ENCODE measurements at regions not wholly inside any gene's neighbourhood (a gene's known extent, or its start where the extent isn't known, plus 50 kb on each side); places are given as distances from the start of the nearest gene placed in this dataset.

- DNase-seq (ENCODE audit: low read depth in 2 of 2): no peak
These were observed 152.6 kb upstream of the PMFBP1 start for GRCh38 chr16:72324578-72324977.

GRCh38 chr16:72317446-72317845, 145.5 kb upstream of the PMFBP1 start:
- DNase-seq (ENCODE audit: low read depth in 2 of 2): no peak

- no peak for DNase-seq (ENCODE audit: low read depth in 2 of 2)
These were observed 141.9 kb upstream of the PMFBP1 start for GRCh38 chr16:72313903-72314302.

- no peak for DNase-seq (ENCODE audit: low read depth in 2 of 2)
These were observed 140.9 kb upstream of the PMFBP1 start for GRCh38 chr16:72312828-72313227.

GRCh38 chr16:72311426-72311825, 139.5 kb upstream of the PMFBP1 start:
- DNase-seq (ENCODE audit: low read depth in 2 of 2): no peak

GRCh38 chr16:72309001-72309400, 137.0 kb upstream of the PMFBP1 start:
- DNase-seq (ENCODE audit: low read depth in 2 of 2): no peak

GRCh38 chr16:72308396-72308795, 136.4 kb upstream of the PMFBP1 start:
- no peak for DNase-seq (ENCODE audit: low read depth in 2 of 2)

- no peak for DNase-seq (ENCODE audit: low read depth in 2 of 2)
These were observed 130.4 kb upstream of the PMFBP1 start for GRCh38 chr16:72302332-72302731.

GRCh38 chr16:72301523-72302236, 129.7 kb upstream of the PMFBP1 start:
- no peak for DNase-seq (ENCODE audit: low read depth in 2 of 2)

- DNase-seq (ENCODE audit: low read depth in 2 of 2): no peak
These were observed 128.9 kb upstream of the PMFBP1 start for GRCh38 chr16:72300892-72301291.

- no peak for DNase-seq (ENCODE audit: low read depth in 2 of 2)
These were observed 127.8 kb upstream of the PMFBP1 start for GRCh38 chr16:72299684-72300243.

- no peak for DNase-seq (ENCODE audit: low read depth in 2 of 2)
These were observed 127.0 kb upstream of the PMFBP1 start for GRCh38 chr16:72298961-72299360.

- DNase-seq (ENCODE audit: low read depth in 2 of 2): no peak
These were observed 124.0 kb upstream of the PMFBP1 start for GRCh38 chr16:72295914-72296313.

- no peak for DNase-seq (ENCODE audit: low read depth in 2 of 2)
These were observed 119.6 kb upstream of the PMFBP1 start for GRCh38 chr16:72291531-72291981.

- no peak for DNase-seq (ENCODE audit: low read depth in 2 of 2)
These were observed 119.2 kb upstream of the PMFBP1 start for GRCh38 chr16:72291121-72291520.

GRCh38 chr16:72287649-72288048, 115.7 kb upstream of the PMFBP1 start:
- DNase-seq (ENCODE audit: low read depth in 2 of 2): no peak

- no peak for DNase-seq (ENCODE audit: low read depth in 2 of 2)
These were observed 115.1 kb upstream of the PMFBP1 start for GRCh38 chr16:72286936-72287620.

GRCh38 chr16:72285728-72286127, 113.8 kb upstream of the PMFBP1 start:
- DNase-seq (ENCODE audit: low read depth in 2 of 2): no peak

- no peak for DNase-seq (ENCODE audit: low read depth in 2 of 2)
These were observed 113.4 kb upstream of the PMFBP1 start for GRCh38 chr16:72285324-72285723.

GRCh38 chr16:72284042-72284789, 112.3 kb upstream of the PMFBP1 start:
- no peak for DNase-seq (ENCODE audit: low read depth in 2 of 2)

- DNase-seq (ENCODE audit: low read depth in 2 of 2): no peak
These were observed 110.4 kb upstream of the PMFBP1 start for GRCh38 chr16:72282362-72282761.

- DNase-seq (ENCODE audit: low read depth in 2 of 2): no peak
These were observed 106.3 kb upstream of the PMFBP1 start for GRCh38 chr16:72278301-72278700.
